SU-DHL-6 (cell line): ENCODE measurements at regions not wholly inside any gene's neighbourhood (a gene's known extent, or its start where the extent isn't known, plus 50 kb on each side); places are given as distances from the start of the nearest gene placed in this dataset.

ENCODE experiments used
- H2AFZ ChIP-seq: fragments of 200-600 bp; sonication (generic); 2 replicates; pipeline ENCODE4 v1.6.1; 2014; ENCODE audit warnings: low read depth, mild to moderate bottlenecking, moderate library complexity, mixed read lengths, antibody characterized with exemption, low read length; ENCODE audit not compliant: severe bottlenecking
- H3F3A ChIP-seq: fragments of 200-600 bp; shearing (Covaris generic); 2 replicates; pipeline ENCODE4 v1.6.0; 2016; ENCODE audit warnings: antibody characterized with exemption, mild to moderate bottlenecking; ENCODE audit not compliant: insufficient read depth
- H3K27ac ChIP-seq: fragments of 200-600 bp; sonication (generic); 2 replicates; pipeline ENCODE4 v1.5.1; 2016; ENCODE audit warnings: low read depth, mild to moderate bottlenecking, low read length, moderate library complexity, mixed read lengths
- H3K27me3 ChIP-seq: fragments of 200-600 bp; sonication (generic), shearing (Covaris generic); 2 replicates; pipeline ENCODE4 v1.6.0; 2014; ENCODE audit warnings: mild to moderate bottlenecking, low read length
- H3K36me3 ChIP-seq: fragments of 200-600 bp; sonication (generic); 2 replicates; pipeline ENCODE4 v1.6.1; 2014; ENCODE audit warnings: mild to moderate bottlenecking, low read length, mixed read lengths
- H3K4me2 ChIP-seq: fragments of 300-600, 200-600 bp; shearing (Covaris generic), sonication (generic); 2 replicates; pipeline ENCODE4 v1.6.0; 2014; ENCODE audit warnings: low read length, low read depth, mild to moderate bottlenecking; ENCODE audit not compliant: poor library complexity, severe bottlenecking
- H3K4me3 ChIP-seq: fragments of 200-600 bp; sonication (generic); 2 replicates; pipeline ENCODE4 v1.5.1; 2014; ENCODE audit warnings: antibody characterized with exemption, low read length, mild to moderate bottlenecking, mixed read lengths; ENCODE audit not compliant: insufficient read depth, poor library complexity, severe bottlenecking
- H3K79me2 ChIP-seq: fragments of 200-600 bp; sonication (generic); 2 replicates; pipeline ENCODE4 v1.6.1; 2014; ENCODE audit warnings: mild to moderate bottlenecking, low read length, moderate library complexity; ENCODE audit not compliant: insufficient read depth
- H3K9ac ChIP-seq: fragments of 200-600 bp; sonication (generic); 2 replicates; pipeline ENCODE4 v1.7.0; 2014; ENCODE audit warnings: mild to moderate bottlenecking, low read length
- H3K9me2 ChIP-seq: fragments of 200-600 bp; sonication (generic); replicated peaks from 2 replicates; pipeline ENCODE4 v1.6.1; 2014; ENCODE audit warnings: low read length; ENCODE audit not compliant: insufficient read depth
- H3K9me3 ChIP-seq: fragments of 200-600 bp; sonication (generic); 2 replicates; pipeline ENCODE4 v1.6.1; 2014; ENCODE audit warnings: low read length, mixed read lengths; ENCODE audit not compliant: insufficient read depth
- H4K20me1 ChIP-seq: fragments of 200-600 bp; sonication (generic); 2 replicates; pipeline ENCODE4 v1.6.1; 2014; ENCODE audit warnings: low read depth, mild to moderate bottlenecking, antibody characterized with exemption, low read length, moderate library complexity, mixed read lengths
- EZH2phosphoT487 ChIP-seq: fragments of 200-600 bp; sonication (generic), shearing (Covaris generic); conservative IDR thresholded peaks from 2 replicates; pipeline ENCODE4 v1.6.1; 2018; ENCODE audit warnings: mild to moderate bottlenecking, antibody characterized with exemption, low read length, moderate library complexity, mixed read lengths
- TF ChIP-seq, protein P1 (sequence below): fragments of 200-600 bp; sonication (generic); IDR thresholded peaks from one replicate; pipeline ENCODE4 v1.5.1; 2017; ENCODE audit warnings: antibody characterized with exemption, mild to moderate bottlenecking, low read length, moderate library complexity; ENCODE audit not compliant: insufficient read depth, poor library complexity, severe bottlenecking

DNA sequence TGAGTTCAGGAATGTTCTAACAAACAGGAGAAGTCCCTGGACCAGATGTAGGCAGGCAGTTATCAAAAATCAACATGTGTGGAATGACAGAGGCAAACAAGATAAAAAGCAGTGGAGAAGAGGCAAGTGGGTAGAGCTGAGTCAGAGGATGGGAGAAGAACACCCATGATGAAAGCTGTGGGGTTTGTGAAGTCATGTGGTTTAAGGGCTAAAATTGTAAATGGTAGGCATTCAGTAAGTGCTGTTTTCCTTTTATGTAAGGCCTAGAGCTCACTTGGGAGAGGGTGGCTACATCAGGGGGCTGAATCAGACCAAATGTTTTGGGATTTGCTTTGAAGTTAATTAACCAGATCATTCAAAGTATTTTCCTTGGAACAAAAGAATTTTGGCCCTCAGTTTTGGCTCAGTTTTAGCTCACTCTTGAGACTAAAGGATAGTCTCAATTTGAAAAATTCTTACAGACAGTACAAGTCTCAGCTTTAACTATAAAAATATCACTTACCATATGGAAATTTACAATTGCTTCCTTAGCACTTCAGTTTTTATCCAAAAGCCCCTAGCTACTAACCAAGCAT is 114.5 kb upstream of the PCDH7 start:
- TF ChIP-seq, protein P1, sequence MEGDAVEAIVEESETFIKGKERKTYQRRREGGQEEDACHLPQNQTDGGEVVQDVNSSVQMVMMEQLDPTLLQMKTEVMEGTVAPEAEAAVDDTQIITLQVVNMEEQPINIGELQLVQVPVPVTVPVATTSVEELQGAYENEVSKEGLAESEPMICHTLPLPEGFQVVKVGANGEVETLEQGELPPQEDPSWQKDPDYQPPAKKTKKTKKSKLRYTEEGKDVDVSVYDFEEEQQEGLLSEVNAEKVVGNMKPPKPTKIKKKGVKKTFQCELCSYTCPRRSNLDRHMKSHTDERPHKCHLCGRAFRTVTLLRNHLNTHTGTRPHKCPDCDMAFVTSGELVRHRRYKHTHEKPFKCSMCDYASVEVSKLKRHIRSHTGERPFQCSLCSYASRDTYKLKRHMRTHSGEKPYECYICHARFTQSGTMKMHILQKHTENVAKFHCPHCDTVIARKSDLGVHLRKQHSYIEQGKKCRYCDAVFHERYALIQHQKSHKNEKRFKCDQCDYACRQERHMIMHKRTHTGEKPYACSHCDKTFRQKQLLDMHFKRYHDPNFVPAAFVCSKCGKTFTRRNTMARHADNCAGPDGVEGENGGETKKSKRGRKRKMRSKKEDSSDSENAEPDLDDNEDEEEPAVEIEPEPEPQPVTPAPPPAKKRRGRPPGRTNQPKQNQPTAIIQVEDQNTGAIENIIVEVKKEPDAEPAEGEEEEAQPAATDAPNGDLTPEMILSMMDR = no peak
- no peak for TF ChIP-seq EZH2phosphoT487
- Histone ChIP-seq H3K4me3 (no peak overlapping the region), H3F3A (no peaks in the 10 kb centered on the region), H3K9ac (no peak overlapping the region), H3K9me2 (no peaks in the 10 kb centered on the region), H3K27ac (no peak overlapping the region), H3K79me2 (no peaks in the 10 kb centered on the region), H2AFZ (no peak overlapping the region), H3K36me3 (no peaks in the 10 kb centered on the region), H4K20me1 (no peaks in the 10 kb centered on the region), H3K9me3 (no peaks in the 10 kb centered on the region), H3K27me3 (no peaks in the 10 kb centered on the region), H3K4me2 (no peak overlapping the region)

DNA sequence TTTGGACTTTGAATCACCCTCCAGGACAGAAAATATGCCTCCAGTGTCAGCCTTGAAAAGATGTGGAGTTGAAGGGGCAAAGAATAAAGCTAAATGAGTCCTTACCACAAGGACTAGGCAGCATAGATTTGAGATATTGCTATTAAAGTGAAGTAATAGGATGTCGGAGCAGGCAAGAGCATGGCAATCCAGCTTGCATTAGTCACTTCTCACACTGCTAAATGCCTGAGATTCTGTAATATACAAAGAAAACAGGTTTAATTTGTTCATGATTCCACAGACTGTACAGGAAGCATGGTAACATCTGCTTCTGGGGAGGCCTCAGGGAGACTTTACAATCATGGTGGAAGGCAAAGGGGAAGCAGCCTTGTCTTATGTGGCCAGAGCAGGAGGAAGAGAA is 109.8 kb upstream of the PCDH7 start:
- Histone ChIP-seq H2AFZ (no peak overlapping the region), H3K4me2 (no peak overlapping the region), H3K4me3 (no peak overlapping the region), H3K36me3 (no peaks in the 10 kb centered on the region), H3K9me2 (no peaks in the 10 kb centered on the region), H3K79me2 (no peaks in the 10 kb centered on the region), H3K27me3 (no peaks in the 10 kb centered on the region), H3F3A (no peaks in the 10 kb centered on the region), H3K9ac (no peak overlapping the region), H4K20me1 (no peaks in the 10 kb centered on the region), H3K9me3 (no peaks in the 10 kb centered on the region), H3K27ac (no peak overlapping the region)
- no peak for TF ChIP-seq EZH2phosphoT487
- TF ChIP-seq, protein P1 = no peak

DNA sequence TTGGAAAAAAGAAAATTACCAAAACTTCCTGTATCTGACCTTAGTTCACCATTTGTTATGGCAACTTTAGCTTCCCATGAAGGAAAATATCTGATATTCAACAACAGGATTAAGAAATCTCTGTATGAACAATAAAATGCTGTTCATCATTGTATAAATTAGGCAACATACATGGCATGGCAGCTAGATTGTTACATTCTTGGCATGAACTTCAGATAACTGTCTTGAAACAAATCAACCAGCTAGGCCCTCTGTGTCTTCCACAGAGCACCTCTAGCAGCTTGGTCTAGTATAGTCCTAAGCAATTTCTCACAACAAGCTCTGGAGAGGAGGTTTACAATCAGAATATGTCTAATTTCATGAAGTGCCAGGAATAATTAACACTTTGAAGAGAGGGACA is 105.4 kb upstream of the PCDH7 start:
- TF ChIP-seq EZH2phosphoT487 = no peak
- TF ChIP-seq, protein P1 = no peak
- Histone ChIP-seq H3K4me2 (no peak overlapping the region), H3K9me3 (no peaks in the 10 kb centered on the region)

More for the DNA sequence above, 105.4 kb upstream of the PCDH7 start:
- Histone ChIP-seq H3K27me3 (no peaks in the 10 kb centered on the region), H3K27ac (no peak overlapping the region), H3K9me2 (no peaks in the 10 kb centered on the region), H2AFZ (no peak overlapping the region), H3K79me2 (no peaks in the 10 kb centered on the region), H3K36me3 (no peaks in the 10 kb centered on the region), H4K20me1 (no peaks in the 10 kb centered on the region), H3K4me3 (no peak overlapping the region), H3K9ac (no peak overlapping the region), H3F3A (no peaks in the 10 kb centered on the region)
